Neural cell (in vitro differentiated cells): ENCODE measurements at regions not wholly inside any gene's neighbourhood (a gene's known extent, or its start where the extent isn't known, plus 50 kb on each side); places are given as distances from the start of the nearest gene placed in this dataset.

ENCODE experiments used
- H2AFZ ChIP-seq: fragments of 200-600, 300-800 bp; sonication (generic), shearing (Covaris generic); 2 replicates; pipeline ENCODE4 v1.6.0; 2014; ENCODE audit warnings: low read depth, mild to moderate bottlenecking, antibody characterized with exemption, low read length, moderate library complexity
- H3F3A ChIP-seq: fragments of 200-600 bp; shearing (Covaris generic); 2 replicates; pipeline ENCODE4 v1.6.1; 2016; ENCODE audit warnings: mild to moderate bottlenecking, moderate library complexity, mixed read lengths, antibody characterized with exemption, low read length; ENCODE audit not compliant: insufficient read depth, poor library complexity, severe bottlenecking
- H3K27ac ChIP-seq: fragments of 200-600, 300-800 bp; sonication (generic), shearing (Covaris generic); 2 replicates; pipeline ENCODE4 v1.5.1; 2014; ENCODE audit warnings: mild to moderate bottlenecking, low read length, moderate library complexity
- H3K27me3 ChIP-seq: fragments of 300-800, 200-600 bp; sonication (generic), shearing (Covaris generic); 2 replicates; pipeline ENCODE4 v1.6.0; 2014; ENCODE audit warnings: mild to moderate bottlenecking, low read depth, low read length, moderate library complexity; ENCODE audit not compliant: insufficient read depth
- H3K36me3 ChIP-seq: fragments of 300-800, 200-600 bp; sonication (generic), shearing (Covaris generic); 2 replicates; pipeline ENCODE4 v1.5.1; 2014; ENCODE audit warnings: mild to moderate bottlenecking, antibody characterized with exemption, low read length, moderate library complexity; ENCODE audit not compliant: insufficient read depth
- H3K4me2 ChIP-seq: fragments of 300-800, 200-600 bp; sonication (generic), shearing (Covaris generic); 2 replicates; pipeline ENCODE4 v1.6.0; 2014; ENCODE audit warnings: mild to moderate bottlenecking, low read length
- H3K4me3 ChIP-seq: fragments of 300-800, 200-600 bp; sonication (generic), shearing (Covaris generic); 2 replicates; pipeline ENCODE4 v1.5.1; 2014; ENCODE audit warnings: mild to moderate bottlenecking, low read length, moderate library complexity
- H3K79me2 ChIP-seq: fragments of 200-600 bp; shearing (Covaris generic); replicated peaks from 2 replicates; pipeline ENCODE4 v1.6.0; 2014; ENCODE audit warnings: mild to moderate bottlenecking, low read length, moderate library complexity; ENCODE audit not compliant: insufficient read depth
- H3K9ac ChIP-seq: fragments of 300-800, 200-600 bp; sonication (generic), shearing (Covaris generic); 2 replicates; pipeline ENCODE4 v1.6.1; 2016; ENCODE audit warnings: mild to moderate bottlenecking, low read length, mixed read lengths
- H3K9me2 ChIP-seq: fragments of 200-600 bp; shearing (Covaris generic); 2 replicates; pipeline ENCODE4 v1.6.1; 2016; ENCODE audit warnings: mild to moderate bottlenecking, low read length, mixed read lengths; ENCODE audit not compliant: insufficient read depth
- H3K9me3 ChIP-seq: fragments of 200-600, 300-800 bp; sonication (generic), shearing (Covaris generic); 2 replicates; pipeline ENCODE4 v1.6.1; 2016; ENCODE audit warnings: mild to moderate bottlenecking, mixed run types, low read length, moderate library complexity, mixed read lengths
- H4K20me1 ChIP-seq: fragments of 200-600 bp; shearing (Covaris generic); 2 replicates; pipeline ENCODE4 v1.6.1; 2016; ENCODE audit warnings: mild to moderate bottlenecking, mixed run types; ENCODE audit not compliant: insufficient read depth
- CTCF ChIP-seq: fragments of 450-650 bp; IDR thresholded peaks from 2 replicates; pipeline ENCODE4 v1.5.1; 2014; ENCODE audit warnings: antibody characterized with exemption, mild to moderate bottlenecking, moderate library complexity; ENCODE audit not compliant: poor library complexity, severe bottlenecking
- EP300 ChIP-seq: fragments of 450-650 bp; conservative IDR thresholded peaks from 2 replicates; pipeline ENCODE4 v1.6.1; 2014; ENCODE audit warnings: antibody characterized with exemption, mild to moderate bottlenecking, moderate library complexity; ENCODE audit not compliant: poor library complexity, severe bottlenecking
- EZH2 ChIP-seq: fragments of 200-600, 300-800 bp; shearing (Covaris generic), sonication (generic); IDR thresholded peaks from 2 replicates; pipeline ENCODE4 v1.6.1; 2014; ENCODE audit warnings: antibody characterized with exemption, low read length, borderline replicate concordance, mild to moderate bottlenecking; ENCODE audit not compliant: insufficient read depth, poor library complexity, severe bottlenecking
- MXI1 ChIP-seq: fragments of 450-650 bp; conservative IDR thresholded peaks from 2 replicates; pipeline ENCODE4 v1.6.1; 2014; ENCODE audit warnings: antibody characterized with exemption, mild to moderate bottlenecking; ENCODE audit not compliant: poor library complexity, severe bottlenecking
- POLR2AphosphoS5 ChIP-seq: IDR thresholded peaks from 2 replicates; pipeline ENCODE4 v1.6.1; 2012
- RAD21 ChIP-seq: fragments of 450-650 bp; conservative IDR thresholded peaks from 2 replicates; pipeline ENCODE4 v1.6.1; 2014; ENCODE audit warnings: antibody characterized with exemption, mild to moderate bottlenecking, moderate library complexity
- REST ChIP-seq: IDR thresholded peaks from 2 replicates; pipeline ENCODE4 v1.6.1; 2012; ENCODE audit warnings: borderline replicate concordance
- SMC3 ChIP-seq: fragments of 450-650 bp; conservative IDR thresholded peaks from 2 replicates; pipeline ENCODE4 v1.6.1; 2014; ENCODE audit warnings: antibody characterized with exemption, mild to moderate bottlenecking, moderate library complexity; ENCODE audit not compliant: poor library complexity
- TAF1 ChIP-seq: IDR thresholded peaks from 2 replicates; pipeline ENCODE4 v1.6.1; 2012; ENCODE audit warnings: low read depth

- no peaks in the 10 kb centered on the region for H3K9me3 ChIP-seq
- H2AFZ ChIP-seq: no peak overlapping the region
- H3K9ac ChIP-seq: no peak overlapping the region
- H3K4me2 ChIP-seq: no peak overlapping the region
- TF ChIP-seq EZH2 (no peak), EP300 (no peak)
- H4K20me1 ChIP-seq: no peaks in the 10 kb centered on the region
- H3K27ac ChIP-seq: no peak overlapping the region
- no peaks in the 10 kb centered on the region for H3K79me2 ChIP-seq
- no peaks in the 10 kb centered on the region for H3F3A ChIP-seq
- no peaks in the 10 kb centered on the region for H3K27me3 ChIP-seq
- no peaks in the 10 kb centered on the region for H3K9me2 ChIP-seq
- no peak overlapping the region for H3K4me3 ChIP-seq
- no peaks in the 10 kb centered on the region for H3K36me3 ChIP-seq
These were observed 431.8 kb upstream of the SGCG start for GRCh38 chr13:22748866-22749577.

GRCh38 chr13:22749626-22750025 lies 431.2 kb upstream of the SGCG start:
- Histone ChIP-seq H4K20me1 (no peaks in the 10 kb centered on the region), H3K9me3 (no peaks in the 10 kb centered on the region), H3K36me3 (no peaks in the 10 kb centered on the region), H3F3A (no peaks in the 10 kb centered on the region), H3K4me2 (no peak overlapping the region), H3K9ac (no peak overlapping the region), H3K79me2 (no peaks in the 10 kb centered on the region), H3K4me3 (no peak overlapping the region), H2AFZ (no peak overlapping the region), H3K27me3 (no peaks in the 10 kb centered on the region), H3K9me2 (no peaks in the 10 kb centered on the region), H3K27ac (no peak overlapping the region)
- TF ChIP-seq REST: no peak
- no peak for TF ChIP-seq EZH2
- no peak for TF ChIP-seq MXI1
- TF ChIP-seq POLR2AphosphoS5: no peak
- no peak for TF ChIP-seq RAD21
- no peak for TF ChIP-seq SMC3
- no peak for TF ChIP-seq TAF1
- no peak for TF ChIP-seq EP300
- TF ChIP-seq CTCF: no peak
